HG03097 (cell line): ENCODE measurements at regions not wholly inside any gene's neighbourhood (a gene's known extent, or its start where the extent isn't known, plus 50 kb on each side); places are given as distances from the start of the nearest gene placed in this dataset.
"Not testable (repeated sequence)": the region's sequence is repeated elsewhere in the genome, so short reads cannot be mapped to it uniquely, and the experiment has no call there.

Experiments
- ATAC-seq: cut with Tn5 transposase; IDR thresholded peaks from one replicate; pipeline ENCODE4 v1.9.1; 2021; ENCODE audit not compliant: unreplicated experiment, low FRiP score

GRCh38 chr5:57988813-57989212 lies 471.1 kb downstream of the PLK2 start:
- no peak for ATAC-seq

GRCh38 chr5:57987552-57987951 lies 472.3 kb downstream of the PLK2 start:
- no peak for ATAC-seq

- ATAC-seq, result no peak
These were observed 473.0 kb downstream of the PLK2 start for GRCh38 chr5:57986761-57987341.

- ATAC-seq, result no peak
These were observed 476.5 kb downstream of the PLK2 start for GRCh38 chr5:57983426-57983825.

GRCh38 chr5:57979671-57980070 lies 480.2 kb downstream of the PLK2 start:
- ATAC-seq, result no peak

- ATAC-seq, result no peak
These were observed 483.4 kb downstream of the PLK2 start for GRCh38 chr5:57976506-57976905.

- ATAC-seq, result not testable (repeated sequence)
These were observed 487.8 kb downstream of the PLK2 start for GRCh38 chr5:57972099-57972498.

GRCh38 chr5:57960569-57960968 lies 478.0 kb upstream of the ACTBL2 start:
- no peak for ATAC-seq

- no peak for ATAC-seq
These were observed 474.0 kb upstream of the ACTBL2 start for GRCh38 chr5:57956636-57957035.

GRCh38 chr5:57955511-57955910 lies 472.9 kb upstream of the ACTBL2 start:
- ATAC-seq, result no peak

GRCh38 chr5:57953792-57954191 lies 471.2 kb upstream of the ACTBL2 start:
- ATAC-seq, result no peak

- no peak for ATAC-seq
These were observed 468.1 kb upstream of the ACTBL2 start for GRCh38 chr5:57950616-57951228.

GRCh38 chr5:57948091-57948490 lies 465.5 kb upstream of the ACTBL2 start:
- ATAC-seq, result no peak

- ATAC-seq, result no peak
These were observed 464.6 kb upstream of the ACTBL2 start for GRCh38 chr5:57947181-57947580.

GRCh38 chr5:57940879-57941278 lies 458.3 kb upstream of the ACTBL2 start:
- ATAC-seq, result no peak

GRCh38 chr5:57940236-57940635 lies 457.6 kb upstream of the ACTBL2 start:
- no peak for ATAC-seq

- no peak for ATAC-seq
These were observed 457.2 kb upstream of the ACTBL2 start for GRCh38 chr5:57939771-57940170.

GRCh38 chr5:57939335-57939734 lies 456.7 kb upstream of the ACTBL2 start:
- no peak for ATAC-seq

GRCh38 chr5:57938174-57938557 lies 455.6 kb upstream of the ACTBL2 start:
- no peak for ATAC-seq

GRCh38 chr5:57937501-57938173 lies 455.0 kb upstream of the ACTBL2 start:
- no peak for ATAC-seq

- no peak for ATAC-seq
These were observed 454.4 kb upstream of the ACTBL2 start for GRCh38 chr5:57937025-57937424.

- ATAC-seq, result no peak
These were observed 450.1 kb upstream of the ACTBL2 start for GRCh38 chr5:57932761-57933160.
